Loucy (cell line): ENCODE measurements at regions not wholly inside any gene's neighbourhood (a gene's known extent, or its start where the extent isn't known, plus 50 kb on each side); places are given as distances from the start of the nearest gene placed in this dataset.

Experiments
- H2AFZ ChIP-seq: fragments of 200-600 bp; sonication (generic); 2 replicates; pipeline ENCODE4 v1.6.0; 2016; ENCODE audit warnings: antibody characterized with exemption, mild to moderate bottlenecking, low read length, moderate library complexity
- H3F3A ChIP-seq: fragments of 200-600 bp; 2 replicates; pipeline ENCODE4 v1.6.0; 2016; ENCODE audit warnings: antibody characterized with exemption, low read depth, mild to moderate bottlenecking
- H3K27me3 ChIP-seq: fragments of 200-600 bp; sonication (generic); 2 replicates; pipeline ENCODE4 v1.6.1; 2014; ENCODE audit warnings: low read length, mild to moderate bottlenecking; ENCODE audit not compliant: insufficient read depth, poor library complexity, severe bottlenecking
- H3K36me3 ChIP-seq: fragments of 200-600 bp; sonication (generic); 2 replicates; pipeline ENCODE4 v1.6.1; 2016; ENCODE audit warnings: low read length; ENCODE audit not compliant: insufficient read depth
- H3K4me1 ChIP-seq: fragments of 200-600 bp; sonication (generic); 2 replicates; pipeline ENCODE4 v1.5.1; 2014; ENCODE audit warnings: low read length, mild to moderate bottlenecking; ENCODE audit not compliant: insufficient read depth, poor library complexity, severe bottlenecking
- H3K4me2 ChIP-seq: fragments of 200-600 bp; sonication (generic); 2 replicates; pipeline ENCODE4 v1.6.0; 2014; ENCODE audit warnings: antibody characterized with exemption, low read length, low read depth, mild to moderate bottlenecking; ENCODE audit not compliant: poor library complexity, severe bottlenecking
- H3K4me3 ChIP-seq: fragments of 200-600 bp; sonication (generic); 2 replicates; pipeline ENCODE4 v1.5.1; 2014; ENCODE audit warnings: low read length, mild to moderate bottlenecking, mixed read lengths; ENCODE audit not compliant: poor library complexity, severe bottlenecking
- H3K79me2 ChIP-seq: fragments of 200-600 bp; sonication (generic); 2 replicates; pipeline ENCODE4 v1.6.1; 2014; ENCODE audit warnings: low read length; ENCODE audit not compliant: insufficient read depth
- H3K9ac ChIP-seq: fragments of 200-600 bp; sonication (generic); 2 replicates; pipeline ENCODE4 v1.6.0; 2014; ENCODE audit warnings: mild to moderate bottlenecking, low read depth, low read length, moderate library complexity; ENCODE audit not compliant: poor library complexity, severe bottlenecking
- H3K9me2 ChIP-seq: fragments of 200-600 bp; sonication (generic); replicated peaks from 2 replicates; pipeline ENCODE4 v1.6.1; 2016; ENCODE audit warnings: low read depth, low read length, mixed read lengths
- H3K9me3 ChIP-seq: fragments of 200-600 bp; sonication (generic); 2 replicates; pipeline ENCODE4 v1.6.1; 2014; ENCODE audit warnings: mild to moderate bottlenecking, antibody characterized with exemption, low read length, low read depth; ENCODE audit not compliant: insufficient read depth
- H4K20me1 ChIP-seq: fragments of 200-600 bp; sonication (generic); 2 replicates; pipeline ENCODE4 v1.6.0; 2014; ENCODE audit warnings: antibody characterized with exemption, low read length, mild to moderate bottlenecking; ENCODE audit not compliant: insufficient read depth, poor library complexity, severe bottlenecking
- EZH2phosphoT487 ChIP-seq: fragments of 200-600 bp; IDR thresholded peaks from 2 replicates; pipeline ENCODE4 v1.6.1; 2018; ENCODE audit warnings: antibody characterized with exemption, mild to moderate bottlenecking, moderate library complexity, borderline replicate concordance
- TF ChIP-seq, protein P1 (sequence below): fragments of 200-600 bp; sonication (generic); conservative IDR thresholded peaks from 2 replicates; pipeline ENCODE4 v1.5.1; 2014; ENCODE audit warnings: mild to moderate bottlenecking, antibody characterized with exemption, low read length

DNA sequence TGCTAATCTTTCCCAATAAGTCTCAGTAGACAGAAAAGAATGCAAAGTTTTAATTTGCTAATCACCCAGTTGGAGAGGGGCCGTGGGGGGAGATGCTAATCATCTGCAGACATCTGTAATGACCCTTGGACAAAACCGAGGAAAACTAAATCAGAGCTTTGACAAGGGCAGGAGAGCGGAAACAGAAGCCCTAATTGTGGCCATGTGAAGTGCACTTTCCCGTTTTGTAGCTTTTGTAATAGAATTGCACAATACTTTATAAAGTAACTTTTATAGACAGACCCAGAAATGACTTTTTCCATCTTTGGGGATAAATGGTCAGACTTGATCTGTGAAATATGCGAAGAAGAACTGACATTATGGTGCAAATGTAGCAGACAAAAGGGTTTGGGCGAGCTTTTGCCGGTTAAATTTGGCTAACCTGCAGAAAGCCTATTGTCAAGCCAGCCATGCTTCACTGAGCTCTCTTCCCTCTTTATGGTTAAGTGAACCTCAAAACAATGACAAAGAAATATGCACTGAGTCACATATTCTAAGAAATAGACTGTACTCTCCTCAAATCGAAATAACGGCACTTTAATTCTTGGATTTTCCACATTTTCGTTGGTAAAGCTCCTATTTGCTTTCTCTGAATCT is 980.1 kb upstream of the POU3F3 start:
- no peak overlapping the region for H2AFZ ChIP-seq
- H3K9me3 ChIP-seq: no peaks in the 10 kb centered on the region
- H4K20me1 ChIP-seq: no peaks in the 10 kb centered on the region
- H3K79me2 ChIP-seq: no peaks in the 10 kb centered on the region
- no peaks in the 10 kb centered on the region for H3K36me3 ChIP-seq
- H3K9me2 ChIP-seq: no peaks in the 10 kb centered on the region
- TF ChIP-seq, protein P1, sequence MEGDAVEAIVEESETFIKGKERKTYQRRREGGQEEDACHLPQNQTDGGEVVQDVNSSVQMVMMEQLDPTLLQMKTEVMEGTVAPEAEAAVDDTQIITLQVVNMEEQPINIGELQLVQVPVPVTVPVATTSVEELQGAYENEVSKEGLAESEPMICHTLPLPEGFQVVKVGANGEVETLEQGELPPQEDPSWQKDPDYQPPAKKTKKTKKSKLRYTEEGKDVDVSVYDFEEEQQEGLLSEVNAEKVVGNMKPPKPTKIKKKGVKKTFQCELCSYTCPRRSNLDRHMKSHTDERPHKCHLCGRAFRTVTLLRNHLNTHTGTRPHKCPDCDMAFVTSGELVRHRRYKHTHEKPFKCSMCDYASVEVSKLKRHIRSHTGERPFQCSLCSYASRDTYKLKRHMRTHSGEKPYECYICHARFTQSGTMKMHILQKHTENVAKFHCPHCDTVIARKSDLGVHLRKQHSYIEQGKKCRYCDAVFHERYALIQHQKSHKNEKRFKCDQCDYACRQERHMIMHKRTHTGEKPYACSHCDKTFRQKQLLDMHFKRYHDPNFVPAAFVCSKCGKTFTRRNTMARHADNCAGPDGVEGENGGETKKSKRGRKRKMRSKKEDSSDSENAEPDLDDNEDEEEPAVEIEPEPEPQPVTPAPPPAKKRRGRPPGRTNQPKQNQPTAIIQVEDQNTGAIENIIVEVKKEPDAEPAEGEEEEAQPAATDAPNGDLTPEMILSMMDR: no peak
- TF ChIP-seq EZH2phosphoT487: no peak
- no peak overlapping the region for H3K4me2 ChIP-seq
- H3K4me1 ChIP-seq: no peaks in the 10 kb centered on the region
- no peaks in the 10 kb centered on the region for H3F3A ChIP-seq
- H3K4me3 ChIP-seq: no peak overlapping the region
- H3K27me3 ChIP-seq: no peaks in the 10 kb centered on the region
- no peak overlapping the region for H3K9ac ChIP-seq

DNA sequence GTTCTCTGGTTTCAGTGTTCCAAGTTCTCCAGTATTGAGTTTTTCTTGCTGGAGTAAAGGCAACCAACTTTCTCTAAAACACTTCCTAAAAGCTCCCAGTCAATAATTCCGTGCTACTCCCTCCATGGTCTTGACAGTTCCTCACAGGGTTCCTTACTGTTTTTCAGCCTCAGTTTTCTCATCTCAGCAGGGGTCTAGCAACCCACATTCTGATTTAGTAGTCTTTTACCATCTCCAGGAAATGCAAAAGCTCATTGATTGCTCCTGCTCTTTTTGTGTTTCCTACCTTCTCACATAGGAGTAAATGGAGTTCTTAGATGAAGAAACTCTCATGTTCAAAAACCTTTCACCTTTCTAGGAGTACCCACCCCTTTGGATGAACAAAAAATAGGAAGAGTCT is 978.8 kb upstream of the POU3F3 start:
- Histone ChIP-seq H3K9me2 (no peaks in the 10 kb centered on the region), H3K36me3 (no peaks in the 10 kb centered on the region), H3K4me2 (no peak overlapping the region), H3K79me2 (no peaks in the 10 kb centered on the region), H3F3A (no peaks in the 10 kb centered on the region), H3K9me3 (no peaks in the 10 kb centered on the region), H3K4me1 (no peaks in the 10 kb centered on the region), H3K27me3 (no peaks in the 10 kb centered on the region), H4K20me1 (no peaks in the 10 kb centered on the region), H3K4me3 (no peak overlapping the region), H2AFZ (no peak overlapping the region), H3K9ac (no peak overlapping the region)
- TF ChIP-seq EZH2phosphoT487: no peak
- TF ChIP-seq, protein P1: no peak

DNA sequence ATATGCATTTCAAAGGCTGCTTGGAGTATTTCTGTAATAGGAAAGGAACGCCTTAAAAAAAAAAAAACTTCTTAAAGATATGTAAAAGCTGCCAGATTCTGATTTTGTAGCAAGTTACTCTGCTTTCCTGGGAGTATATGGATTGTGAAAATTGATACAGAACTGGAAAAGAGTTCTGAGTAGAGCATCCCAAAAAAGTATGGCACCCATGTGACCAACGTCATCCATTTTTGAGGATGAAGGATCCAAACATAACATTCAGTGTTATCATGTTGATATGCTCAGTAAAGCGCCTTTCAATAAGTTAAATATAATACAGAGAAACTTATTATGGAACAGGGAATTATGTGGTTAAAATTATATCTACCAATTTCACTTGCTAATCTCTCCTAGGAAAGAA is 978.4 kb upstream of the POU3F3 start:
- Histone ChIP-seq H3K9me2 (no peaks in the 10 kb centered on the region), H3K4me1 (no peaks in the 10 kb centered on the region), H3F3A (no peaks in the 10 kb centered on the region), H3K4me2 (no peak overlapping the region), H3K36me3 (no peaks in the 10 kb centered on the region), H3K9me3 (no peaks in the 10 kb centered on the region), H4K20me1 (no peaks in the 10 kb centered on the region), H3K27me3 (no peaks in the 10 kb centered on the region), H3K4me3 (no peak overlapping the region), H3K79me2 (no peaks in the 10 kb centered on the region), H3K9ac (no peak overlapping the region), H2AFZ (no peak overlapping the region)
- TF ChIP-seq EZH2phosphoT487: no peak
- TF ChIP-seq, protein P1: no peak
